ENCODE measurements at regions not wholly inside any gene's neighbourhood (a gene's known extent, or its start where the extent isn't known, plus 50 kb on each side); places are given as distances from the start of the nearest gene placed in this dataset.
"Not testable (repeated sequence)": the region's sequence is repeated elsewhere in the genome, so short reads cannot be mapped to it uniquely, and the experiment has no call there.

DNA sequence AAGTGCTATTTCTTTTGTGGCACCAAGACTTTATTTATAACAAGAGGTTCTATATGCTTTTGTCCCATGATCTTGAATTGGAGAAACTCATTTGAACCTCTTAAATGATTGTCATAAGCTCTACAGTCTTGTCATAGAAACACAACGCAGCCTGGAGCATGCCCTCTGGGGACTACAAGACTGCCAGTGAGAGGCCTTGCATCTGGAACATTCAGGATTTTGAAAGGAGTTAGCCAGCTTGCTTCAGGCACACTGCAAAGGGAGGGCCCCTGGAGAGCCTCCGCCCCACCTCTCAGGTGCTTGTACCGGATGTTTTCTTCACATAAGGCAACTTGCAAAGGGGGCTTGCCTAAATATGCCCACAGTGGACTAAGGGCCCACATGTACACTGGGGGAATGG, 130.5 kb downstream of the LIG4 start:
- H3K4me3 ChIP-seq (ENCODE audit: low read depth, low read length) = no peak overlapping the region
- TF ChIP-seq, protein P1, sequence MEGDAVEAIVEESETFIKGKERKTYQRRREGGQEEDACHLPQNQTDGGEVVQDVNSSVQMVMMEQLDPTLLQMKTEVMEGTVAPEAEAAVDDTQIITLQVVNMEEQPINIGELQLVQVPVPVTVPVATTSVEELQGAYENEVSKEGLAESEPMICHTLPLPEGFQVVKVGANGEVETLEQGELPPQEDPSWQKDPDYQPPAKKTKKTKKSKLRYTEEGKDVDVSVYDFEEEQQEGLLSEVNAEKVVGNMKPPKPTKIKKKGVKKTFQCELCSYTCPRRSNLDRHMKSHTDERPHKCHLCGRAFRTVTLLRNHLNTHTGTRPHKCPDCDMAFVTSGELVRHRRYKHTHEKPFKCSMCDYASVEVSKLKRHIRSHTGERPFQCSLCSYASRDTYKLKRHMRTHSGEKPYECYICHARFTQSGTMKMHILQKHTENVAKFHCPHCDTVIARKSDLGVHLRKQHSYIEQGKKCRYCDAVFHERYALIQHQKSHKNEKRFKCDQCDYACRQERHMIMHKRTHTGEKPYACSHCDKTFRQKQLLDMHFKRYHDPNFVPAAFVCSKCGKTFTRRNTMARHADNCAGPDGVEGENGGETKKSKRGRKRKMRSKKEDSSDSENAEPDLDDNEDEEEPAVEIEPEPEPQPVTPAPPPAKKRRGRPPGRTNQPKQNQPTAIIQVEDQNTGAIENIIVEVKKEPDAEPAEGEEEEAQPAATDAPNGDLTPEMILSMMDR (IDR thresholded peaks at IDR 0.05; ENCODE audit: control insufficient read depth, extremely low read depth, insufficient read depth) = no peak
- DNase-seq (ENCODE audit: low read depth) = no peak

- no peak for DNase-seq (ENCODE audit: low read depth)
- H3K4me3 ChIP-seq (ENCODE audit: low read depth, low read length) = no peak overlapping the region
- TF ChIP-seq, protein P1 (IDR thresholded peaks at IDR 0.05; ENCODE audit: control insufficient read depth, extremely low read depth, insufficient read depth) = no peak
These were observed 132.3 kb downstream of the LIG4 start for GRCh38 chr13:108083056-108083455.

GRCh38 chr13:108082481-108082880, 132.9 kb downstream of the LIG4 start:
- TF ChIP-seq, protein P1 (IDR thresholded peaks at IDR 0.05; ENCODE audit: control insufficient read depth, extremely low read depth, insufficient read depth) = no peak
- no peak overlapping the region for H3K4me3 ChIP-seq (ENCODE audit: low read depth, low read length)

DNA sequence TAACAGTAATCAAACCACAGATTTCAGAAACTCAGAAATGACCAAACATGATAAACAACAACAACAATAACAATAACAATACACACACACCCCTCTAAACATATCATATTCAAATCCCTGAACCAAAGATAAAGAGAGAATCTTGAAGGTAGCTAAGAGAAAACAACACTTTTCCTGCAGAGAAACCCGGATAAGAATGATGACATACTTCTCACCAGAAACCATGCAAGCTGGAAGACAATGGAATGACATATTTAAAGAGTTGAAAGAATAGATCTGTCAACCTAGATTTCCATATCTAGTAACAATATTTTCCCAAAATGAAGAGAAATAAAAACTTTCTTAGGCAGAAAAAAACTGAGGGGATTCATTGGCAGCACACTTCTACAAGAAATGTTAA, 138.1 kb downstream of the LIG4 start:
- H3K4me3 ChIP-seq (ENCODE audit: low read depth, low read length) = no peak overlapping the region
- TF ChIP-seq, protein P1 (IDR thresholded peaks at IDR 0.05; ENCODE audit: control insufficient read depth, extremely low read depth, insufficient read depth) = no peak
- no peak for DNase-seq (ENCODE audit: low read depth)

More at GRCh38 chr13:108082481-108082880, 132.9 kb downstream of the LIG4 start:
- no peak for DNase-seq (ENCODE audit: low read depth)

- DNase-seq (ENCODE audit: low read depth); H3K4me3 ChIP-seq (ENCODE audit: low read depth, low read length): not testable (repeated sequence)
These were observed 140.9 kb downstream of the LIG4 start for GRCh38 chr13:108074429-108074828.

DNA sequence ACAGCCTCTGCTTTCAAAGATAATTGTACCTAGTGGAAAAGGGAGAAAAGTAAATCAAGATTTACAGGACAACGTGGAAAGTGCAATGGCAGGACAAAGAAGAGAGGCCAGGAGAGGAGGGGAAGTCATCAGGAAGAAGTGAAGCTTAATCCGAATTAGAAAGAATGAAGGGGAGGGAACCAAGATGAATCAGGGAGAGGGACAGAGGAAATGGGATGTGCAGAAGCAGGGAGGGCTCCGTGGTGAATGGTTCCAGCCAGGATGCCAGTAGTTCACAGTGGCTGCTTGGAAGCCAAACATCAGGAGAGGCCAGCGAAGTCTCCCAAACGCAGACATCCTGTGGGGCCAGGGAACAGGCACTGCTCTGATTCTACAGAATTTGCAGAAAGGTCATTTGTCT, 144.4 kb downstream of the LIG4 start:
- no peak overlapping the region for H3K4me3 ChIP-seq (ENCODE audit: low read depth, low read length)
- TF ChIP-seq, protein P1 (IDR thresholded peaks at IDR 0.05; ENCODE audit: control insufficient read depth, extremely low read depth, insufficient read depth) = no peak
- DNase-seq (ENCODE audit: low read depth) = no peak

GRCh38 chr13:108070491-108070890, 144.8 kb downstream of the LIG4 start:
- no peak overlapping the region for H3K4me3 ChIP-seq (ENCODE audit: low read depth, low read length)
- TF ChIP-seq, protein P1 (IDR thresholded peaks at IDR 0.05; ENCODE audit: control insufficient read depth, extremely low read depth, insufficient read depth) = no peak
- DNase-seq (ENCODE audit: low read depth) = no peak

Data from LNCaP clone FGC (cell line).